ENCODE measurements at regions not wholly inside any gene's neighbourhood (a gene's known extent, or its start where the extent isn't known, plus 50 kb on each side); places are given as distances from the start of the nearest gene placed in this dataset.

- Mint-ChIP-seq H3K27me3 (peaks cover 3% of the 10 kb centered on the region), H3K27ac (no peak overlapping the region), H3K36me3 (ENCODE audit: low read depth) (no peaks in the 10 kb centered on the region), H3K4me3 (no peak overlapping the region), H3K9me3 (peaks cover 12% of the 10 kb centered on the region), H3K4me1 (ENCODE audit: low read depth) (no peaks in the 10 kb centered on the region)
- no peak for ATAC-seq
- intact Hi-C loops (cut with micrococcal nuclease), result no loop called here
- ChIA-PET POLR2A (no interaction called here), CTCF (no interaction called here)
- DNase-seq, result no peak
- TF ChIP-seq CTCF (IDR thresholded peaks at IDR 0.05), result no peak
Observed at GRCh38 chr13:111867657-111868056, 199.3 kb upstream of the SOX1 start.

- POLR2A ChIA-PET, result no interaction called here
- intact Hi-C loops (cut with micrococcal nuclease), result no loop called here
- Mint-ChIP-seq H3K27ac (no peak overlapping the region), H3K4me3 (no peak overlapping the region), H3K27me3 (peaks cover 3% of the 10 kb centered on the region), H3K9me3 (peaks cover 12% of the 10 kb centered on the region), H3K4me1 (ENCODE audit: low read depth) (no peaks in the 10 kb centered on the region), H3K36me3 (ENCODE audit: low read depth) (no peaks in the 10 kb centered on the region)
- DNase-seq (no peak), ATAC-seq (no peak)
- TF ChIP-seq CTCF (IDR thresholded peaks at IDR 0.05), result no peak
- CTCF ChIA-PET, result no interaction called here
Observed at GRCh38 chr13:111868716-111869115, 198.2 kb upstream of the SOX1 start.

- POLR2A ChIA-PET, result no interaction called here
Observed at GRCh38 chr13:111872475-111873150, 194.3 kb upstream of the SOX1 start.

GRCh38 chr13:111873676-111874178 lies 193.2 kb upstream of the SOX1 start:
- no peak overlapping the region for H3K27ac Mint-ChIP-seq
- POLR2A ChIA-PET, result no interaction called here
- no peak for TF ChIP-seq CTCF (IDR thresholded peaks at IDR 0.05)
- H3K36me3 Mint-ChIP-seq (ENCODE audit: low read depth), result no peaks in the 10 kb centered on the region
- no peak for DNase-seq
- no peak for ATAC-seq
- H3K4me1 Mint-ChIP-seq (ENCODE audit: low read depth), result no peaks in the 10 kb centered on the region
- peaks cover 5% of the 10 kb centered on the region for H3K27me3 Mint-ChIP-seq
- H3K4me3 Mint-ChIP-seq, result no peak overlapping the region
- CTCF ChIA-PET, result no interaction called here
- H3K9me3 Mint-ChIP-seq, result no peaks in the 10 kb centered on the region
- intact Hi-C loops (cut with micrococcal nuclease), result no loop called here

More at GRCh38 chr13:111872475-111873150, 194.3 kb upstream of the SOX1 start:
- Mint-ChIP-seq H3K9me3 (peaks cover 9% of the 10 kb centered on the region), H3K27me3 (peaks cover 5% of the 10 kb centered on the region), H3K36me3 (ENCODE audit: low read depth) (no peaks in the 10 kb centered on the region), H3K4me1 (ENCODE audit: low read depth) (no peaks in the 10 kb centered on the region), H3K27ac (no peak overlapping the region), H3K4me3 (no peak overlapping the region)
- no peak for TF ChIP-seq CTCF (IDR thresholded peaks at IDR 0.05)
- ATAC-seq (no peak), DNase-seq (no peak)
- CTCF ChIA-PET, result no interaction called here
- intact Hi-C loops (cut with micrococcal nuclease), result no loop called here

- Mint-ChIP-seq H3K4me3 (no peak overlapping the region), H3K27me3 (peaks cover 5% of the 10 kb centered on the region), H3K9me3 (no peaks in the 10 kb centered on the region), H3K4me1 (ENCODE audit: low read depth) (no peaks in the 10 kb centered on the region), H3K36me3 (ENCODE audit: low read depth) (no peaks in the 10 kb centered on the region), H3K27ac (no peak overlapping the region)
- TF ChIP-seq CTCF (IDR thresholded peaks at IDR 0.05), result no peak
- intact Hi-C loops (cut with micrococcal nuclease), result no loop called here
- DNase-seq (no peak), ATAC-seq (no peak)
- ChIA-PET POLR2A (no interaction called here), CTCF (no interaction called here)
Observed at GRCh38 chr13:111874981-111875380, 192.0 kb upstream of the SOX1 start.
